NT2/D1 (cell line): ENCODE measurements at regions not wholly inside any gene's neighbourhood (a gene's known extent, or its start where the extent isn't known, plus 50 kb on each side); places are given as distances from the start of the nearest gene placed in this dataset.

Source experiments
- YY1 ChIP-seq: IDR thresholded peaks from 2 replicates; pipeline ENCODE4 v1.6.1; 2011; ENCODE audit not compliant: insufficient read length, insufficient read depth
- ZNF274 ChIP-seq: IDR thresholded peaks from 2 replicates; pipeline ENCODE4 v1.6.1; 2011; ENCODE audit warnings: mild to moderate bottlenecking, low read depth, low read length

DNA sequence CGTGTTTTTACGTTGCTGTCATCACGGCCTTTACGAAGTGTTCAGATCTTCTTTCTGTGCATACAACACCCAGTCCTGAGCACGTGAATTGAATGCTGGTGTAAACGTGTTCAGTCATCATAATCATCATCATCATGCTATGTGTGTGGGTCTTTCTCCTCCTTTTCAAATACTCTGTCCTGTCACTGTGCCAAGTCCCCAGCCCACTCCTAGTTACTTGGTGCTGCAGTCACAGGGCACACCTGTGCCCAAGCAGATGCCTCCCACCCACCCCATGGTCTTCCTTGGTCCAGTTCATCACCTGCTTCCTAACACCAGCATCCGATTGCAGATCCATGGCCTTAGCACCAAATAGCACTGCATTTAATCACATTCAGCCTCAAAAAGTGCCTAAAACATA lies 78.6 kb upstream of the MGMT start:
- TF ChIP-seq ZNF274 (no peak), YY1 (no peak)
